ENCODE measurements at regions not wholly inside any gene's neighbourhood (a gene's known extent, or its start where the extent isn't known, plus 50 kb on each side); places are given as distances from the start of the nearest gene placed in this dataset.

DNA sequence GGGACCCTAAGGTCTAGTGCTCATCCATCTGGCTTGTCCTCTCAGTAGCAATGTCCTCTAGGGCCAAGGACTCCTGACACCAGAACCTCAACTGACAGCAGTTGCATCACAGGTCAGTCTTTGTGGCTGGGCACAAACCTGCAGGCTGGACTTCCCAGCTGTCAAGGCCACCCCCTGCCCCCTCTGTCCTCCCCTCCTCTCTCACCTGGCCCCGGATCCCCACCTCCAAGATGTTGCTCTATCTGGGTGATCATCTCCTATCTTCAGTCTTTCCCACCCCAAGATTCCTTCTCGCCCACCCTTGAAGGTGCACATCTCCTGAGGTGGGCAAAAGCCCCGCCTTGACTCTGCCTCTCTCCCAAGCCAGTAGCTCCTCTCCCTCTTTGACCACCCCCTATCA, 131.8 kb upstream of the SRSF6 start:
- Histone ChIP-seq H2AFZ (ENCODE audit: low read depth, low read length) (no peak overlapping the region), H3K9me2 (ENCODE audit: insufficient read depth, low read length) (no peaks in the 10 kb centered on the region), H3K4me2 (ENCODE audit: low read length) (no peak overlapping the region)

GRCh38 chr20:43323592-43323991, 133.9 kb upstream of the PTPRT start:
- Histone ChIP-seq H3K27me3 (ENCODE audit: insufficient read depth, low read depth, low read length) (no peaks in the 10 kb centered on the region), H3K4me2 (ENCODE audit: low read length) (no peak overlapping the region), H2AFZ (ENCODE audit: low read depth, low read length) (no peak overlapping the region), H3F3A (ENCODE audit: insufficient read depth, low read length, poor library complexity, severe bottlenecking) (no peaks in the 10 kb centered on the region), H3K79me2 (replicated peaks; ENCODE audit: insufficient read depth, low read length) (no peaks in the 10 kb centered on the region), H3K4me3 (ENCODE audit: low read length) (no peak overlapping the region), H3K27ac (ENCODE audit: low read length) (no peak overlapping the region), H3K9ac (ENCODE audit: low read length) (no peak overlapping the region), H3K36me3 (ENCODE audit: insufficient read depth, low read length) (no peaks in the 10 kb centered on the region), H3K9me2 (ENCODE audit: insufficient read depth, low read length) (no peaks in the 10 kb centered on the region), H4K20me1 (ENCODE audit: insufficient read depth) (no peaks in the 10 kb centered on the region), H3K9me3 (ENCODE audit: low read length) (no peaks in the 10 kb centered on the region)
- TF ChIP-seq RAD21 (conservative IDR thresholded peaks at IDR 0.05) (no peak), EP300 (conservative IDR thresholded peaks at IDR 0.05; ENCODE audit: poor library complexity, severe bottlenecking) (no peak), POLR2AphosphoS5 (IDR thresholded peaks at IDR 0.05) (no peak), REST (IDR thresholded peaks at IDR 0.05; ENCODE audit: borderline replicate concordance) (no peak), MXI1 (conservative IDR thresholded peaks at IDR 0.05; ENCODE audit: poor library complexity, severe bottlenecking) (no peak), EZH2 (IDR thresholded peaks at IDR 0.05; ENCODE audit: borderline replicate concordance, insufficient read depth, low read length, poor library complexity, severe bottlenecking) (no peak), TAF1 (IDR thresholded peaks at IDR 0.05; ENCODE audit: low read depth) (no peak), SMC3 (conservative IDR thresholded peaks at IDR 0.05; ENCODE audit: poor library complexity) (no peak)
- TF ChIP-seq, protein P1, sequence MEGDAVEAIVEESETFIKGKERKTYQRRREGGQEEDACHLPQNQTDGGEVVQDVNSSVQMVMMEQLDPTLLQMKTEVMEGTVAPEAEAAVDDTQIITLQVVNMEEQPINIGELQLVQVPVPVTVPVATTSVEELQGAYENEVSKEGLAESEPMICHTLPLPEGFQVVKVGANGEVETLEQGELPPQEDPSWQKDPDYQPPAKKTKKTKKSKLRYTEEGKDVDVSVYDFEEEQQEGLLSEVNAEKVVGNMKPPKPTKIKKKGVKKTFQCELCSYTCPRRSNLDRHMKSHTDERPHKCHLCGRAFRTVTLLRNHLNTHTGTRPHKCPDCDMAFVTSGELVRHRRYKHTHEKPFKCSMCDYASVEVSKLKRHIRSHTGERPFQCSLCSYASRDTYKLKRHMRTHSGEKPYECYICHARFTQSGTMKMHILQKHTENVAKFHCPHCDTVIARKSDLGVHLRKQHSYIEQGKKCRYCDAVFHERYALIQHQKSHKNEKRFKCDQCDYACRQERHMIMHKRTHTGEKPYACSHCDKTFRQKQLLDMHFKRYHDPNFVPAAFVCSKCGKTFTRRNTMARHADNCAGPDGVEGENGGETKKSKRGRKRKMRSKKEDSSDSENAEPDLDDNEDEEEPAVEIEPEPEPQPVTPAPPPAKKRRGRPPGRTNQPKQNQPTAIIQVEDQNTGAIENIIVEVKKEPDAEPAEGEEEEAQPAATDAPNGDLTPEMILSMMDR (IDR thresholded peaks at IDR 0.05; ENCODE audit: poor library complexity, severe bottlenecking) = no peak

More for the DNA sequence above, 131.8 kb upstream of the SRSF6 start:
- H4K20me1 ChIP-seq (ENCODE audit: insufficient read depth) = no peaks in the 10 kb centered on the region
- H3K9ac ChIP-seq (ENCODE audit: low read length) = no peak overlapping the region
- no peaks in the 10 kb centered on the region for H3K79me2 ChIP-seq (replicated peaks; ENCODE audit: insufficient read depth, low read length)
- H3K9me3 ChIP-seq (ENCODE audit: low read length) = no peaks in the 10 kb centered on the region
- H3K4me3 ChIP-seq (ENCODE audit: low read length) = no peak overlapping the region
- no peaks in the 10 kb centered on the region for H3F3A ChIP-seq (ENCODE audit: insufficient read depth, low read length, poor library complexity, severe bottlenecking)
- H3K27me3 ChIP-seq (ENCODE audit: insufficient read depth, low read depth, low read length) = no peaks in the 10 kb centered on the region
- no peaks in the 10 kb centered on the region for H3K36me3 ChIP-seq (ENCODE audit: insufficient read depth, low read length)
- no peak overlapping the region for H3K27ac ChIP-seq (ENCODE audit: low read length)
- TF ChIP-seq POLR2AphosphoS5 (IDR thresholded peaks at IDR 0.05) (no peak), MXI1 (conservative IDR thresholded peaks at IDR 0.05; ENCODE audit: poor library complexity, severe bottlenecking) (no peak), REST (IDR thresholded peaks at IDR 0.05; ENCODE audit: borderline replicate concordance) (no peak), EP300 (conservative IDR thresholded peaks at IDR 0.05; ENCODE audit: poor library complexity, severe bottlenecking) (no peak), RAD21 (conservative IDR thresholded peaks at IDR 0.05) (no peak), SMC3 (conservative IDR thresholded peaks at IDR 0.05; ENCODE audit: poor library complexity) (no peak)
- TF ChIP-seq, protein P1 (IDR thresholded peaks at IDR 0.05; ENCODE audit: poor library complexity, severe bottlenecking) = no peak

All from neural cell (in vitro differentiated cells).